GM21528 (cell line): ENCODE measurements at regions not wholly inside any gene's neighbourhood (a gene's known extent, or its start where the extent isn't known, plus 50 kb on each side); places are given as distances from the start of the nearest gene placed in this dataset.

Experiments used
- ATAC-seq: cut with Tn5 transposase; IDR thresholded peaks from one replicate; pipeline ENCODE4 v1.9.1; 2021; ENCODE audit warnings: mild to moderate bottlenecking, moderate library complexity; ENCODE audit not compliant: unreplicated experiment, low FRiP score

DNA sequence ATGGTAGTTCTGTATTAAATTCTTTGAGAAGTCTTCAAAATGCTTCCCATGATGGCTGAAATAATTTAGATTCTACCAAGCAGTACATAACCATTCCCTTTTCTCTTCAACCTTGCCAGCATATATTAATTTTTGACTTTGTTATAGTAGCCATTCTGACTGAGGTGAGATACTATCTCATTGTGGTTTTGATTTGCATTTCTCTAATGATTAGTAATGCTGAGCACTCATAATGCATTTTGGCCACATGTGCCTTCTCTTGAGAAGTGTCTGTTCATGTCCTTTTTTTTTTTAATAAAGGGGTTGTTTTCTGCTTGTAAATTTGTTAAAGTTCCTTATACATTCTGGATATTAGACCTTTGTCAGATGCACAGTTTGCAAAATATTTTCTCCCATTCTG is 173.9 kb downstream of the CALCRL start:
- no peak for ATAC-seq

DNA sequence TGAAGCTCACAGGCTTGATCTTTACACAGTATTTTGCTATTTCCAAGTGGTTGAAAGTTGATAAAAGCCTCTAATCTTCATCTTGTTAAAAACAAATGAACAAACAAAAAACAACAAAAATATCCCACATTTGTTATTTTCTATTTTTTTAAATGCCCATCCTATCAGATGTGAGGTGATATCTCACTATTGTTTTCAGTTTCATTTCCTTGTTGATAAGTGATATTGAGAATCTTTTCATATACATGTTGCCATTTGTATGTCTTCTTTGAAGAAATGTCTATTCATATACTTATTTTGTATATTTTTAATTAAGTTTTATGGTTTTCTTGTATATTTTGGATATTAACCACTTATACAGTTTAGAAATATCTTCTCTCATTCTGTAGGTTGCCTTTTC is 175.8 kb downstream of the CALCRL start:
- ATAC-seq, result no peak

DNA sequence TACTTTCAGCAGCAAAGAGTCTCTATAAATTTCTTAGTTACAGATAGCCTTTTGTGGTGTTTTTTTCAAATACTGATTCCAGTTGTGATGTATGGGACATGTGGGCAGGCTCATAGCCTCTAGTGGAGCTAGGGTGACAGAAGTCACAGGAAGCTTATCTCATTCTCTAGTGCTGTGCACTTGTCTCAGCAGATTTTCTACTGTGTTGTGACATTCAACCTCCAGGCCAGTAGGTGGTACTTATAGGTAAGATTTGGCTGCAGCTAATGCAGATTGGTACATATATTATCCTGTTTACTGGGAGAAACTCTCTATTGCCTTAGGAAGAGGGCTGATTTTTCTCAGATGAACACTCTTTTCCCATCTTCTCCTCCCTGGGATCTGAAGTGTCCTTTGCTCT is 176.2 kb downstream of the CALCRL start:
- ATAC-seq, result no peak

DNA sequence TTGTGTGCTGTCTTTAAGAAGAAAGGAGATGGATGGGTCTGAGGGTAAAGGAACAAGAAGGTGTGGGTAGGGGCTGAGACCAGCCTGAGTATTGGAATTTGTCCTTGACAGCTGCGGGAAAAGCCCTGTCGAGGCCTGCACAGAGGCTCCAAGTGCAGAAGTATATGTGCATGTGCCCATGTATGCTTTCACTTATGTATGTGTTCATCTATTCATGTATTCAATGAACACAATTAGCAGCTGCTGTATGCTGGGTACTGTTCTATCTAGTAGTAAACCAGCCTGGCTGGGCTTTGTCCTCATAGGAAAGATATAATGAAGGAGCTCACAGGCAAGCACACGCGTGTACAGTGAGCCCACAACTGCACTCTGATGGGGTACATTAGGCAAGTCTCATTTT is 181.4 kb downstream of the CALCRL start:
- ATAC-seq, result no peak

DNA sequence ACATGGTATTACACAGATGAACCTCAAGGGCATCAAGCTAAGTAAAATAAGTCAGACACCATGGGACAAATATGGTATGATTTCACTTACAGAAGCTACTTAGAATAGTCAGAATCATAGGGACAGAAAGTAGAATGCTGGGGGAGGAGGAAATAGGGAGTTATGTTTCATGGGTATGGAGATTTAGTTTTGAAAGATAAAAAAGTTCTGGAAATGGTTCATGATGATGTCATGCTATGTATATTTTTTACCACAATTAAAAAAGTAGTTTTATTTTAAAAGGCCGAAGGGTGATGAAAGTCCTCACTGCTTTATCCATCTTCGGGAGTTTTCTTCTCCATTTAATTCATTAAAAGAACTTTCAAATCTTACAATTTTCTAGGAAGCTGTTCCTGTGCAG is 181.9 kb downstream of the CALCRL start:
- ATAC-seq, result no peak

DNA sequence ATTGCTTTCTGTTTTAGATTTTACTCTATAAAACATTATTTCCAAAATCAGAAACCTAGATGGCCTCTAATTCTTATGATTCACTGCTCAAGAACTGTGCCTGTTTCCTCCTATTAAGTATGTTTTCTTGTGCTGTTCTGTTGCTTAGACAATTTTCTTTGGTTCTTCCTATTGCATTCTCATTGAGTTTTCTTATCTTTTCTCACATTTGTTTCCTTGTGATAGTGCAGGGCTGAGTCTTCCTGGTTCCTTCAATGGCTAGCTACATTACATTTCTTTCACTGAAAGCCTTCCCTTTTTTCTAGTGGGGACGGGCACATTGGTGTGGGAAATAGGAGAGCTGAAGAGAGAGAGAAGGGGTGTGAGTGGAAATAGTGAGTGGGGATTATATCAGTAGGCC is 183.4 kb downstream of the CALCRL start:
- no peak for ATAC-seq

DNA sequence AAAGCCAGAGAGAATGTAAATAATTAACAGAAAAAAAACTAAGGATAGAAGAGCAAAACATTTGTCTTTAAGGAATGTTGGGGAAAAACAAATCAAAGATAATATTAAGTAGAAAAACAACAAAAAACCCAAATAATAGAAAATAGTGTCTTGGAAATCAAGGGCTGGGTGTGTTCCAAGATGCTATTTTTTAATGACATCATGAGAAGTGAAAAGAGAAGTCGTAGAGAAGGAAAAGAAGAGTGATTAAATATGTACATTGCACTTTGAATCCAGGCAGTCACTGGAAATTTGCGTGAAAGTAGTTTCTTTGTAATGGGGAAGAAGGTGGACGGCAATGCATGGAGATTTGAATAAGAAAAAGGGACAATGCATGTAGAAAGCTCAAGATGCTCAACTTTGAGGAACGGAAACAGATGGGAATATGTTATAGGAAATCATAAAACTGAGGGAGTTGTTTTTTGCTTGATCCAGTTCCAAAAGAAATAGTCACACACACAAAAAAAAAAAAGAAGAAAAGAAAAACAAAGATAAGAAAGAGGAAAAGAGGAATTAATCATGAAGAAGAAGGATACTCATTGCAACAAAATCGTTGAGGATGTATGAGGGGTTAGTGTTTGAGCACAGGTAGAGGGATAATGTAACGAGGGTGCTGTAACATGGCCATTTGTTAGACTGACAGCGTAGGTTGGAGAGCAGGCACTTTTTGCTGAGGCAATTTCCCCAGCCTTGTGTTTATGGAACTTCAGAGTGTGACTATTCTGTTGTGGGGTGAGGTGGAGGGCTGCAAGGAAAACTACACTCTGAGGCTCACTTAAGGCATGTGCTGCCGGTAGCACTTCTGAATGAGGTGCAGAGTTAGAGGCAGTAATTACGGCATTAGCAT is 184.1 kb downstream of the CALCRL start:
- ATAC-seq, result no peak

DNA sequence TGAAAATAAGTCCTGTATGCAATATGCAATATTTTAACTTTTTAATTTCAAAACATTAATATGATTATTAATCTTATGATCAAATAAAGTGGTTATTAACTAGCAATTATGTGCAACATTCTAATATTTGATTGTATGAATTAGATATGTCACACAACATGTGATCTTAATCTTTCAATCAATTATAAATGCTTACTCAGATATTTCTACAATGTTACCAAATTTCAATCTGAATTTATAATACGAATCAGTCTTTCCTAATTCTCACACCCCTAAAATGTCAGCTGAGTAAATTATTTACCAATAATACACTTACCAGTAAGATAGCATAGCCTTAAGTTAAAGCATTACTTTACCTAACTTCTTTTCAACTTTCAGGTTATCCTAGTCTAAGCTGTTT is 186.3 kb downstream of the CALCRL start:
- ATAC-seq, result no peak

DNA sequence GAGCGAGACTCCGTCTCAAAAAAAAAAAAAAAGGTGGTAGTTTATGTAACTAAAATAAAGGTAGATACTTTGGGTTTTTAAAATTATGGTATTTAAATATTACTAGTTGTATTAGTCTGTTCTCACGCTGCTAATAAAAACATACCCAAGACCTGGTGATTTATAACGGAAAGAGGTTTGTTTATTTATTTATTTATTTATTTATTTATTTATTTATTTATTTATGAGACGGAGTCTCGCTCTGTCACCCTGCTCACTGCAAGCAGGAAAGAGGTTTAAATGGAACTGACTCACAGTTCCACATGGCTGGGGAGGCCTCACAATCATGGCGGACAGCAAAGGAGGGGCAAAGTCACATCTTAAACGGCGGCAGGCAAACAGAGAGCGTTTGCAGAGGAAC is 196.0 kb downstream of the CALCRL start:
- no peak for ATAC-seq

DNA sequence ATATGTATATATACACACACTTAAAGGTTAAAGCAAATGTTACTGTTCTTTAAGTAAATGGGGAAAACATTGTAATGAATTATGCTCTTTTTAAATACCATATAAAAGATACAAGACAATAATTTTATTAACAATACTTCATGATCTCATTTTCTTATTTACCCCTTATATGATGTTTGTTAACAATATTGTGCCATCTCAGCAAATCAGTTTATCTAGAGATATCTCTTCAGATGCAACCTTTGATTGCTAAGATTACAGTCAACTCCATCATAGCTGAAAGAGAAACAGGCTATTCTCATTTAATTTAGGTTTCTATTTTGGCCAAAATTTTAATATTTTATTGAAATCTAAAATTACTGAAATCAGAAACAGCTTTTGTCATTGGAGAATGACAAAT is 197.9 kb downstream of the CALCRL start:
- no peak for ATAC-seq

DNA sequence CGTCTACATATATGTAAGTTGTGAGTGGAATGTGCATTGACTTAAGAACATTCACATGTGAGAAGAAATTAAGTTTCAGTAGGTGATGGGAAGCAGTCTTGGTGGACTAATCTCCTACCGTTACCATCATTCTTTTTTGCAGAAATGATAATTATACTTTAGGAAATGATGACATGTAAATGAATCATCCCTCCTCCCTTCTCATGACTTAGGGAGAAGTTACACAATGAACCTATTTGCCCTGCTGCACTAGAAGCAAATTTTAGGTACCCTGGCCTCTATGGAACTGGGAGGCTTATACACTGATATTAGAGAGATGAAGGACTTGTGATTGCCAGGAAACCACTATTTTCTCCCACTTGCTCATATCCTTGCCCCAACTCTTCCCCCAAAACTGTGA is 214.2 kb downstream of the CALCRL start:
- ATAC-seq, result no peak

DNA sequence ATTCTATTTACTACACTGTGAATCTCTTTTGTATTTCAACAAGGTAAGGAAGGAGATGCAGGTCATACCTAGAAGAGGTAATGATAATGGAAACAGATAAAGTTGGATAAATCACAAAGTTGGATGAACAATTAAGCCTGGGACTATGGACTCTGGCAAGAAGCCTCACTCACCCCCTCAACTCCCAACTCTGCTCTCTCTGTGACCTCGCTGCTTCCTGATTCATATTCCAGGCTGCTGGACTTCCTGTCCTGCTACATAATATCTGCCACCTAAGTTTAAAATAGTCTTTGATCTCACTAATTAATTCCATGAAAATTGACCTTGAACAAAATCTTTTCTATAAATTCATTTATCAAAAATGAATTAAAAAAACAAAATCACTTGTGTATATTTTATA is 215.3 kb downstream of the CALCRL start:
- no peak for ATAC-seq

DNA sequence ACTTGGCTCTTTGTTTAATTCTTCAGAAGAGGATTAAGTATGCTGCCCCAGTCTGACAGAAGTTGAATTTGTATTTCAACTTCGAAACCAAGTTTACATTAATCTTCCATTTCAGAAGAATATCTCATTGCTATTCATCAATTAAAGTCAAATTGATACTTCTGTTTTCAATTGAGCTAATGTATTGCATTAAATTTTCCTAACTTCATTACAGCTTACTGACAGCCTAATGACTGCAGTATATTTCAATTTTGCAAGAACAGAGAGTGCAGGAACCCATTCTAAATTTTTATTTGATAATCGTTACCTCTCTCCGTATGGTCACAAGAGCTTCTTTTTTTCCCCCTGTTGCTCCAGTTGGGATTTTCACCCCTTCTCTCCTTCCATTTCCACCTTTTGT is 218.0 kb downstream of the CALCRL start:
- no peak for ATAC-seq

DNA sequence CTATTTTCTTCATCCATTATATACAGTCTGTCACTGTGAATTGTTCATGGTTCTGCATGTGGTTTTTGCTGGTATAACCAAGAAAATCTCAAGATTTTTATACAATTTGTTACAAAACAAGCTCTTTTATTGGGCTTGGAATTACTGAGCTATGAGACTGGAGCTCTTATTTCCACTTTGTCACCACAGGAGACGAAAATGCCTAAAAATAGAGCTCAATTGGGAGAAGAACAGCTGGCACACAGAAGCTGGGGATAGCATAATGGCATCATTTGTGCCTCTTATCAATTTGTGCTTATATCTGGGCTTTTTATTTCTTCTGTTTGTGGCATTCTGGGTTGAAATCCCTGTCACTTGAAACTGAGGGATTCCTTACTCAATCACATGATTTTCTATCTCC is 219.1 kb downstream of the CALCRL start:
- ATAC-seq, result no peak

DNA sequence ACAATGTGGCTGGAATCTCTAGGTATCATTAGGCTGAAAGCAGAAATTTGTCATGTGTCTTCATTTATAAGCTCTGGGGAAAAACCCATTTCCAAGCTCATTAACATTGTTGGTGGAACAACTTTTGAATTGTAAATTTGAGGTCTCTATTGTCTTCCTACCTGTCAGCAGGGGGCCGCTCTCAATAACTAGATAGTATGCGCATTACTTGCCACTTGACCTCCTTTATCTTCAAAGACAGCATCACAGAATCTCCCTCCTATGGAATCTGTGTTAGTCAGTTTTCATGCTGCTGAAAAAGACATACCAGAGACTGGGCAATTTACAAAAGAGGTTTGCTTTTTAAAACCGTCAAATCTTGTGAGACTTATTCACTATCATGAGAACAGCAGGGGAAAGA is 223.1 kb downstream of the CALCRL start:
- ATAC-seq, result no peak

DNA sequence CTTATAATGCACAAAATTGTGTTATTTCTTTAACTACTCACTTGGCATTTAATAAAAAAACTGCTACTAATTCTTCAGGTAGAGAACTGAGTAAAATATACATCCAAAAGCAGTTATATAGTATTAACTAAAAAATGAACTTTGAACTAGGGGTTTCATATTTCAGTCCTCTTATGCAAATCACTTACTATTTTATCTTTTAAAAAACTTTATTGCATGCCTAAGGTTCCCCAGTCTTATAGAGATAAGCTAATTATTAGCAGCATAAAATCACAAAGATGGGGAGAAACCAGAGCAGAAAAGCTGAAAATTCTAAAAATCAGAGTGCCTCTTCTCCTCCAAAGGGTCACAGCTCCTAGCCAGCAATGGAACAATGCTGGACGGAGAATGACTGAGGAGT is 228.0 kb downstream of the CALCRL start:
- no peak for ATAC-seq

DNA sequence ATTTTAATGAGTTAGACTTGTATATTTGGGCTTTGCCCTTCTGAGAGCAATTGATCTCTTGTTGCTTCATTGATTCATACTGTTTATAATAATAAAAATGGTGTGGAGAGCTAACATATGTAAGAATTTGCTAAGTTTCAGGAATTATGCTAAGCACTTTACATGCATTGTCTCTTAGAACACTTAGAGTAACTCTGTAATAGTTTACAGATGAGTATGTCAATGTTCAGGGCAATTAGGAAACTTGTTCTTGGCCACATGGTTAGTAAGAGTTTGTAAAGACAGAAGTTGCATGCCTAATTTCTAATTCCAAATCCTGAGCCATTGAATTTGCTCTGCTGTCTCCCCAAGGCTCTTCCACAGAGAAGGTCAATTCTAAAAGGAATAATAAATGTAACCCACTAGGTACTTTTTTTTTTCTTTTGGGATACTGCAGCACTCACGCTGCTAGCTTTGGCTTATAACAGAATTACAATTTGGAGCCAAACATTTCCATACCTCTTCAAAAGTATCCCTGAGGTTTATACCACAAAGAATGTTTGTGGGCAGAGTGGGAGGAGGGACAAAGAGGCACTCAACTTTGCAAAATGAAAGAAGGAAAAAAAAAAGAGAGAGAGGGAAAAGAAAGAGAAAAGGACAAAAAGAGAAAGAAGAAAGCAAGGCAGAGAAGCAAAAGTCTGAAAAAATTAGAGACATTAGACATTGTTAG is 232.4 kb downstream of the CALCRL start:
- ATAC-seq, result no peak

DNA sequence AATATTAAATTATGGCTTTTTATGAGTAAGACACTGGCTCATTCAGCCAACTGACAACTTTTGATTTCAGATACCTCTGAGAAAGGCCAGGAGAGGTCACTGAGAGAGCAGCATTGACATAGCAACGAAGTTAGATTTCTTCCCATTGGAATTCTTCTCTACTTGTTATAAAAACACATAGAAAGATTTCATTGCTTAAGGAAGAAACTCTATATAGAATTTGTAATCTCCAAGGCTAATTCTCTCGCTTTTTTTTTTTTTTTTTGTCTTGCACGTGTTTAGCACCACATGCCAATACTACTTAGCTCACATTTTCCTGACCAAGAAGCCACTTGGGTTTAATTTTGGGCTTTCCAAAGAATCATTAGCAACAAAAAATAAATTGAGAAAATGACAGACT is 233.7 kb downstream of the CALCRL start:
- no peak for ATAC-seq

DNA sequence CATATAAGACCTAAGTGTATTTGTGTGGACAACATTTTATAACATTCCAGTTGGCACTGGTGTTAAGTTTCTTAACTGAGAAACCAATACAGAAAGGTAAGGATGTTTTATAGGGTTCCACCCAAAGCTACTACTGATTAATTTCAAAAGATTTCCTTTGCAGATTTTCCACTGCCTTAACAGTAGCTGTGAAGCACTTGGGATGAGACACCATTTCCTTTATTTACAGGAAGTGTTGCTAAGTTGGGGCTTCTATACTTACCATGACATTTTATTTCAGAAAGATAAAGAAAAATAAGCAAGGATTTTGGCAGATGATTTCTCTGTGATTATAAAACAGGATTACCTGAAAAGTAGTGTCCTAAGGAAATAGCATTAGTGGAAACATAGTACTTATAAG is 234.3 kb downstream of the CALCRL start:
- no peak for ATAC-seq

DNA sequence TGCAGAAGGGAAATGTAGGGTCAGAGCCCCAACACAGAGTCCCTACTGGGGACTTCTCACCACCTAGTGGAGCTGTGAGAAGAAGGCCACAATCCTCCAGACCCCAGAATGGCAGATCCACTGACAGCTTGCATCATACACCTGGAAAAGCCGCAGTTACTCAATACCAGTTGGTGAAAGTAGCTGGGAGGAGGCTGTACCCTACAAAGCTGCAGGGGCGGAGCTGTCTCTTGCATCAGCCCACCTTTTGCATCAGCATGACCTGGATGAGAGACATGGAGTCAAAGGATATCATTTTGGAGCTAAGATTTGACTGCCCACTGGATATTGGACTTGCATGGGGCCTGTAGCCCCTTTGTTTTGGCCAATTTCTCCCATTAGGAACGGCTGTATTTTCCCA is 237.3 kb downstream of the CALCRL start:
- ATAC-seq, result no peak

DNA sequence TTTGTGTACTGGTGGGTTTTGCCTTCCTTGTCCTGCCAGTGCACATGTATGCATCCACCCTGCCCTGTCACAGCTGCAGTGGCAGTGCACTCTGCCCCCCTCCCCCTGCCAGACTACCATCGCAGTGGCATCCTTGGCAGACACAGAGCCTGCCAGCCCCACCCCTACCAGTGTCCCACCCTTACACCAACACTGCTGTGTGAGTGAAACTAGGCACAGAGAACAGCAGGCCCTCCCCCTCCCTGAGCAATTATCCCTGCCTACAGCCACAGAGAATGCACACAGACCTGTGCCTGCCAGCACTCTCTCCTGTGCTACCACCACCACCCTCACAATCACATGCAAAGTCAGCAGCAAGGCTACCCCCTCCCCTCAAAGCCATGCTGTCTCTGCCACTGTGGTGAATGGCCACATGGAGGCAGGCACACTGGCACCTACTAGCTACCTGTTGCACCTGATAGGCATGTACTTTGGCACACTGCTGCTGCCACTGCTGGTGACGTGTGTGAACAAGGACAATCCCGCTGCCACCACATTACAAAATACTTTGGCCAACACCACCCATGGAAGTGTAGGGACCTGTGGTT is 239.8 kb downstream of the CALCRL start:
- ATAC-seq, result no peak

DNA sequence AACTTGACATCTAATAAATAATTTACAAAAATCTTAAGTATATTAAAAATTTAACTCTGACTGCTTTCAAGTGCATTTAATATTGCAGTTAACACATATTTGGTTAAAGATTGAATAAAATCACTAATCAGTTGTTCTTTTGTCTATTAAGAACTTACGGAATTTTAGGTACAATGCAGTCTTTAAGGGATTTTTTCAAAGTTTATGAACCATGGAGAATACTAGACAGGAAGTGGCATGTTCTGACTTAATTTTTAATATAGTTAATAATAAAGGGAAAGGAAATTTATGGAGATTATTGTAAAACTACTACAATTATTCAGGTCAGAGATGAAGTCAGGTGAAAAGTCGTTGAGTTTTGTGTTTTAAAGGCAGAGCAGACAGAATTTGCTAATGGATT is 240.9 kb downstream of the CALCRL start:
- no peak for ATAC-seq
